ENCODE measurements at regions not wholly inside any gene's neighbourhood (a gene's known extent, or its start where the extent isn't known, plus 50 kb on each side); places are given as distances from the start of the nearest gene placed in this dataset.

GRCh38 chr2:212908031-212908430, 243.4 kb downstream of the IKZF2 start:
- TF ChIP-seq FOXJ3 (CRISPR knock-in tag; IDR thresholded peaks at IDR 0.05; ENCODE audit: borderline replicate concordance) (no peak), MAX (CRISPR knock-in tag; IDR thresholded peaks at IDR 0.05) (no peak)
